ENCODE measurements at regions not wholly inside any gene's neighbourhood (a gene's known extent, or its start where the extent isn't known, plus 50 kb on each side); places are given as distances from the start of the nearest gene placed in this dataset.

- no peak for TF ChIP-seq POLR2A (IDR thresholded peaks at IDR 0.05)
- TF ChIP-seq, protein P1, sequence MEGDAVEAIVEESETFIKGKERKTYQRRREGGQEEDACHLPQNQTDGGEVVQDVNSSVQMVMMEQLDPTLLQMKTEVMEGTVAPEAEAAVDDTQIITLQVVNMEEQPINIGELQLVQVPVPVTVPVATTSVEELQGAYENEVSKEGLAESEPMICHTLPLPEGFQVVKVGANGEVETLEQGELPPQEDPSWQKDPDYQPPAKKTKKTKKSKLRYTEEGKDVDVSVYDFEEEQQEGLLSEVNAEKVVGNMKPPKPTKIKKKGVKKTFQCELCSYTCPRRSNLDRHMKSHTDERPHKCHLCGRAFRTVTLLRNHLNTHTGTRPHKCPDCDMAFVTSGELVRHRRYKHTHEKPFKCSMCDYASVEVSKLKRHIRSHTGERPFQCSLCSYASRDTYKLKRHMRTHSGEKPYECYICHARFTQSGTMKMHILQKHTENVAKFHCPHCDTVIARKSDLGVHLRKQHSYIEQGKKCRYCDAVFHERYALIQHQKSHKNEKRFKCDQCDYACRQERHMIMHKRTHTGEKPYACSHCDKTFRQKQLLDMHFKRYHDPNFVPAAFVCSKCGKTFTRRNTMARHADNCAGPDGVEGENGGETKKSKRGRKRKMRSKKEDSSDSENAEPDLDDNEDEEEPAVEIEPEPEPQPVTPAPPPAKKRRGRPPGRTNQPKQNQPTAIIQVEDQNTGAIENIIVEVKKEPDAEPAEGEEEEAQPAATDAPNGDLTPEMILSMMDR (IDR thresholded peaks at IDR 0.05) = no peak
Measured at GRCh38 chr6:126955621-126956020, 162.8 kb upstream of the RSPO3 start.
